K562 (cell line): ENCODE measurements at regions not wholly inside any gene's neighbourhood (a gene's known extent, or its start where the extent isn't known, plus 50 kb on each side); places are given as distances from the start of the nearest gene placed in this dataset.

ENCODE experiments used
- CEBPG ChIP-seq, 3 experiments: fragments of 200-800 bp in 1 of 3; sonication (Bioruptor generic) in 1 of 3; sonication (generic) in 1 of 3; formaldehyde crosslinking in 1 of 3; IDR thresholded peaks in 2 of 3; conservative IDR thresholded peaks in 1 of 3; 2 replicates each; pipeline versions ENCODE4 v1.6.1 to v1.8.0; 2016 to 2022; ENCODE audit warnings: missing compliant biosample characterization in 2 of 3, missing genetic modification characterization in 2 of 3, mild to moderate bottlenecking in 1 of 3, missing genetic modification reagents in 1 of 3
- CTCF ChIP-seq, 3 experiments: IDR thresholded peaks in 2 of 3; conservative IDR thresholded peaks in 1 of 3; 2 replicates each; pipeline ENCODE4 v1.5.1; 2011 to 2012; ENCODE audit warnings: low read length in 3 of 3, mild to moderate bottlenecking in 3 of 3, control low read depth in 2 of 3, improper control_type of control experiment in 1 of 3, inconsistent platforms in 1 of 3, low read depth in 1 of 3, mixed read lengths in 1 of 3, moderate library complexity in 1 of 3; ENCODE audit not compliant: insufficient read depth in 2 of 3
- EZH2 ChIP-seq: IDR thresholded peaks from 2 replicates; pipeline ENCODE4 v1.6.1; 2012; ENCODE audit warnings: low read depth, mild to moderate bottlenecking, inconsistent platforms, low read length, borderline replicate concordance
- MAFK ChIP-seq: IDR thresholded peaks from 2 replicates; pipeline ENCODE4 v1.6.1; 2011; ENCODE audit warnings: low read length, improper control_type of control experiment
- PHB2 ChIP-seq: fragments of 450-650 bp; IDR thresholded peaks from 2 replicates; pipeline ENCODE4 v1.6.1; 2017; ENCODE audit warnings: low read depth
- POLR2H ChIP-seq: IDR thresholded peaks from 2 replicates; pipeline ENCODE4 v1.6.1; 2016; ENCODE audit warnings: missing genetic modification characterization, low read depth, mild to moderate bottlenecking, control low read depth, missing compliant biosample characterization, moderate library complexity
- SAFB2 ChIP-seq: fragments of 200-400 bp; formaldehyde crosslinking; IDR thresholded peaks from 2 replicates; pipeline ENCODE4 v1.6.1; 2018; ENCODE audit warnings: borderline replicate concordance, low read length, low read depth, moderate library complexity; ENCODE audit not compliant: severe bottlenecking
- STAT5B ChIP-seq: fragments of 250-450 bp; sonication (Bioruptor Pico); IDR thresholded peaks from 2 replicates; pipeline ENCODE4 v1.8.0; 2021; ENCODE audit warnings: mild to moderate bottlenecking, inconsistent platforms

DNA sequence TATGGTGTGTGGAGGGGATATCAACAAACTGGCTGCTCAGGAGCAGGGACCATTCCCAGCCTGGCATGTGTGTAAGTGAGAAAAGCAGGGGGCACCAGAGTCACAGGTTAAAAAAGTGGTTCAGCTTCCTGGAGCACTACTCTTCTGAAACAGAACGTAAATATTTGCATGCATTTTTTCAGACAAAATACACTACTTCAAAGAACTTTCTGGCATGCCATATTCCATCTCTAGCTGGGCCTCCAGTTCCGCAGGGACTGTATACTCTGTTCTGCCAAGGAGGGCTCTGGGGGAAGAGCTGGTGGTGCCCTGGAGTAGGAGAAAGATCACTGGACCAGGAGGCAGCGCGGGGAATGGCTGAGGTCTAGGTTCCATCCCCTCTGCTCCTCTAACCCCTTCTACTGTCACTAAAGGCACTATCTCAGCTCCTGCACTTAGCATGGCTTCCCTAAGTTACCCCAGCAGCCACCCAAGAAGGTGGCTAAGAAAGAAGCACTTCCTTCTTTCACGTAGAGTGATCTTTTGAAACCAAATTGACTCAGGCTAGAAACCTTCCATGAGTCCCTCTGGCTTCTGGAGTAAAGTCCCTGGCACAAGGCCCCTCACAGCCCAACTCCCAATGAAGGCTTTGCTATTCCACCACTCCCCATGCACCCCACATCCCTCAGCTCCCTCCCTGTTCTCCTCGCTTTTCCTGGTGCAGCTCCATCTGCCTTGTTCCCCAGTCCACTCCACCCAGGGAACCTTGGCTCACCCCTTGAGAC, 57.6 kb upstream of the CABLES1 start:
- no peak for TF ChIP-seq EZH2
- peak in 1 of 3 experiments; percentile 31; a peak in 2 of 6 replicates for TF ChIP-seq CTCF (IDR thresholded peaks at IDR 0.05 in 2 of 3, conservative IDR thresholded peaks at IDR 0.05 in 1 of 3; ENCODE audit: insufficient read depth in 2 of 3, low read depth in 1 of 3, low read length in 3 of 3)
- no peak for TF ChIP-seq PHB2
- TF ChIP-seq CEBPG (CRISPR knock-in tag; IDR thresholded peaks at IDR 0.05): no peak
- no peak for TF ChIP-seq CEBPG (tag; conservative IDR thresholded peaks at IDR 0.05 in 1 of 2, IDR thresholded peaks at IDR 0.05 in 1 of 2)
- TF ChIP-seq MAFK: no peak
- TF ChIP-seq SAFB2: no peak
- no peak for TF ChIP-seq STAT5B (CRISPR knock-in tag)
- no peak for TF ChIP-seq POLR2H (tag)
